Esophagus mucosa (tissue), 1 donor: ENCODE measurements at regions not wholly inside any gene's neighbourhood (a gene's known extent, or its start where the extent isn't known, plus 50 kb on each side); places are given as distances from the start of the nearest gene placed in this dataset.

ENCODE experiments used
- ATAC-seq: fragments of 200-7000 bp; cut with Tn5 transposase; one replicate; pipeline ENCODE4 v1.9.1; 2020
- donor health status: DM: yes; HTN: yes; CAD: no.

- no peak for ATAC-seq
Observed at GRCh38 chr17:12388226-12388625, 277.5 kb upstream of the MYOCD start.

DNA sequence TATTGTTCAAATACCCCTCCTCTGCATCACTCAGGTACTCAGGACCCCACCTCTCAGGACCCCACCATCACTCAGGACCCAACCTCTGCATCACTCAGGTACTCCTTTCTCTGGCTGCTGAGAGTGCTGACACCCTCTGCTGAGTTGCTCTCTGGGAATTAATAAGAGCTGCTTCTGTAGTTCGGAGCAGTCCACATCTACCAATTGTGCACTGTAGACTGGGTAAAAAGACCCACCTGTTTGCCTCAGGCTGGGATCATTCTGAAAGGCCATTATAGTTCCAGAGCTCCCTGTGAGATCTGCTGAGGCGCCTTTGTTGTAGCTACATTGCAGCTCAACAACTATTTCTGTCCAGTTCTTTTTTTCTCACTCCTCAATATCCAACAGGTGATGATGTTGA lies 276.3 kb upstream of the MYOCD start:
- ATAC-seq = no peak

GRCh38 chr17:12390631-12391030 lies 275.1 kb upstream of the MYOCD start:
- no peak for ATAC-seq

- ATAC-seq = no peak
Observed at GRCh38 chr17:12391468-12391867, 274.2 kb upstream of the MYOCD start.

DNA sequence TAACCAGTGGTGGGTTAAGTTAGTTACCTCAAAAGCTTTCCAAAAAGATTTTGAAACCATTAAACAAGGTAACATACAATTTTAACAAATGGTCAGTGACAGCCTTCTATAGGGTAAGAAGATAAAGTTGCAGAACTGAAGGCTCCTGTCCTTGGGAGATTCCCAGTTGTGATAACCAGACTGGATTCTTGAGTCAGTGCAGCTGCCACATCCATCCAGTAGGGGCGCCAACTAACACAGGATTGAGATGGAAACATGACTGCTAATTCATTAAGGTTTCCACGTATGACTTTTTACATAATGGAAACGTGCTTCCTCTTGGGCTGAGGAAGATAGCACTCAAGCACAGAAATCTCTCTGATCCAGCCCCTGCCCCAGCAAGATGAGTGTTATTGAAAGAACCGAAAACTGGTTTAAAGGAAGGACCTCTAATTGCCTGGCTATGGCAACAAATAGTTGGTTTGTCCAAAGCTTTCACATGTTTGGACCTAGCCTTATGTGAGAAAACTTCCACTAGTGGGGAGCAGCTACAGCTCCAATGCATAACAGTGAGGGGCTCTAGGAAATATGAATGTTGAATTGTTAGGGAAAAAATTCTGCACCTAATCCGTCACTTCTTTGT lies 269.8 kb upstream of the MYOCD start:
- ATAC-seq = no peak

DNA sequence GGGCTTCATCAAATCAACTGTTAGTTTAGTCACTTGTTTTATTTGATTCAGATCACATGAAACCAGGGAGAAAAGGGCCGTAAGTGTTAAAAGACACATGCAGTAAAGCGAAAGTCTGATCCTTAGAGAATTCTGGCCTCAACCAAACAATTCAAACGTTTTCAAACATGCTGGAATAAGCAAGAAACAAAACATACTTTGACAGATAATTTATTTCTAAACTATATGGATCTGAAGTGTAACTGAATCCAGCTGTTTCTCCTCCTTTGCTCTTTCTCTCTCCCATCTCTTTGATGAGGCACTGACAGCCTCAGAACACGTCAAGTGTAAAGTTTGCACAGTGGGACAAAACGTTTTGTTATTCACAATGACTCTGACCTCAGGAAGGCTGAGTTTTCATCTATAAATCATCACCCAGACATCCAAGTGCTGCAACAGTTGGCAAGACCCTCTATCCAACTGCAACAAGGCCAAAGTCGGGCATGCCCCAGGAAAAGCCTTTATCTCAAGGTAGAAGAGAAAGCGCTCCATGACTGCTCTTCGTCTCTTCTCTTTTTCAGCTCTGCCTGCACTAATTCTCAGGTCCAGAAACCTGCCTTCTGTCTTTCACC lies 267.1 kb upstream of the MYOCD start:
- ATAC-seq = no peak

- no peak for ATAC-seq
Observed at GRCh38 chr17:12402963-12403622, 262.6 kb upstream of the MYOCD start.

- no peak for ATAC-seq
Observed at GRCh38 chr17:12403881-12404398, 261.8 kb upstream of the MYOCD start.

- no peak for ATAC-seq
Observed at GRCh38 chr17:12406623-12407215, 259.0 kb upstream of the MYOCD start.

DNA sequence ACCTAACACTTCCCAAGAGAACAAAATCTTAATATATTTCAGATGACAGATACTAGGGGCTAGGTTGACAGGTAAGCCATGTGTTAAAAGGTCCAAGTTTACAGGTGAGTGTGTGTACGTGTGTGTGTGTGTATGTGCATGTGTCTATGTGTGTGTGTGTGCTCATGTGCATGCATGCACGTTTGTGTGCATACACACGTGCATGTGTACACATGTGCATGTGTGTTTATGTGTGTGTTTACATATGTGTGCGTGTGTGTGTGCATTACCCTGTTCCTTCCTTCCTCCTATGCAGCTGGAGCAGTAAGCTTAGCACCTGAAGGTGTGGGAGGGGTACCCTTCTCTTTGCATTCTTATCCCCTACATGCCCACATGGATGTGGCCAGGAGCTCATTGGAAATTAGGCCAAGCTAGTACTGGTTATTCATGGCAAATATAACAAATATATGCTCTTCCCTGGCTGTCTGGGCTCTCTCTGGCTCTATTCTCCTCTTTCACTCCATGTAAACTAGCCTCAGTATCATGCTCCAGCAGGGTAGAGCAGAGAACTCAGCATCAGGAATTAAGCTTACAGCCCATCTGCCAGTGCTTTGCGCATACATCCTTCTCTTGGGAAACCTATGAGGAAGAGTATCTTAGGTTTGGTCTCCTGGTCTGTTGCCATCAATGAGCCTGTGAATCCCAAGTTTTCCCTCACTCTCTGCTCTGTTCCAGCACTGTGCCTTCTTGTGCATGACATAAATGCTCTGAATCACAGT lies 258.0 kb upstream of the MYOCD start:
- ATAC-seq = no peak

GRCh38 chr17:12409082-12409481 lies 256.6 kb upstream of the MYOCD start:
- ATAC-seq = no peak

- ATAC-seq = no peak
Observed at GRCh38 chr17:12410717-12411116, 255.0 kb upstream of the MYOCD start.

- no peak for ATAC-seq
Observed at GRCh38 chr17:12415031-12415430, 250.7 kb upstream of the MYOCD start.

GRCh38 chr17:12421077-12421476 lies 244.6 kb upstream of the MYOCD start:
- ATAC-seq = no peak

DNA sequence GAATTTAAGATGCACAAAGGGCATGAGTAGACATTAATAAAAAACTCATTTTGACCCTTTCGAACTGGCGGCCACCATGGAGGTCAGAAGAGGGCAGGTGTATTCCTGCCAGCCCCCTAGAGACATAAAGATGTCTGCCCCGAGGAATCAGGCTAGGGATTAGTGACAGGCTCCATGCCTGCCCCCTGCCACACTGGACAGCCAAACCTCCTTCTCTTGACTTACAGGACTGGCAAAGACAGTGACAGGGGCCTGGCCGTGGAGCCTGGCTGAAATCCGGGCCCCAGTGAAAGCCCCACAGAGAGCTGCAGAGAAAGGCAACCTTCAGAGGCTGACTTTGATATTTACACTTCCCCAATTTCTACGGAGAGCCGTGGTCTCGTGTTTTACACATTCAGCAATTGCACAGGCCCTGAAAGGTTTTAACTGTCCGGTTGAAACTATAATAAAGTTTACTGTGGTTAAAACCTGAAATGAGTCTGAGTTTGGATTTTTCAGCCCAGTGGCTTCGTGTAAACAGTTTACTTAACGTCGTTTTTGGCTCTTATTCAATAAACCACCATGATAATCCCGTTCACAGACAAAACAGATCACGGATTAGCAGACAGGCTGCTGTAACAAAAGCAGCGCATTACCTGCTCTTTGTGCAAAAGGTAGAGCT lies 243.9 kb upstream of the MYOCD start:
- ATAC-seq = no peak

- ATAC-seq = no peak
Observed at GRCh38 chr17:12422651-12423050, 243.0 kb upstream of the MYOCD start.

DNA sequence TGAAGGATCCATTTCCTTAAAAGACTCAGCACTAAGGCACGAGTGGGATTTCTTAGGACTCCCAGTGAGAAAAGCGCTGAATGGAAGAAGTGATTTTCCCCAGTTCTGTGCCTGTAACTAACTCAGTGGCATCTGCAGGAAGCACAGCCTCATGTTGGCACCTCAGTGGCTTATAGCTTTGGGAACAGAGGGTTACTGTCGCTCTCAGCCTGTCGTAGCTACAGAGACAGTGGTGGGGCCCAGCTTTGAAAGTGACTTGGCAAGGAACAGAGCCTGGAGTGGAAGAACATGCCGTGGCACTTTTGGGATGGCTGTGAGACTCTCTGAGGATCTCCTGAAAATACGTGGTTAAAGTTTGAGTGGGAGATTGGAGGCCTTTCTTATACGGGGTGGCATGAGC lies 242.4 kb upstream of the MYOCD start:
- ATAC-seq = no peak

- ATAC-seq = no peak
Observed at GRCh38 chr17:12429116-12429515, 236.6 kb upstream of the MYOCD start.

GRCh38 chr17:12431188-12431587 lies 234.5 kb upstream of the MYOCD start:
- no peak for ATAC-seq

- ATAC-seq = no peak
Observed at GRCh38 chr17:12438212-12438611, 227.5 kb upstream of the MYOCD start.

- ATAC-seq = no peak
Observed at GRCh38 chr17:12438813-12439586, 226.7 kb upstream of the MYOCD start.

DNA sequence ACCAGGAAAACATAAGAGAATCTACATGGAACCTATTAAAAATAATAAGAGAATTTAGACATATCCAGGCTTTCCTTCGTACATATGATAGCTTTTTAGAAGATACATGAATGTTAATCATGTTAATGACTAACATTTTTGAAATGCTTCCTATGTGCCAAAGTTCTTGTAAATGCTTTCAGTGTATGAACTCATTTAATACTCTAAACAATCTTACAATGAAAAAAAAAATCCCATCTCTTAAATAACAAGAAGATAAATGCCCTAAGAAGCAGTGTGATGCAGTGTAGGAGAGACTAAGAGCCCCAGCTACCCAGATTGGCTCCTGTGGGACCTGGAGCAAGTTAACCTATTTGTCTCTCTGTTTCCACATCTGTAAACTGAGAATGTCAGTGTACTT lies 220.4 kb upstream of the MYOCD start:
- ATAC-seq = no peak
